Epithelial cell of prostate (primary cell): ENCODE measurements at regions not wholly inside any gene's neighbourhood (a gene's known extent, or its start where the extent isn't known, plus 50 kb on each side); places are given as distances from the start of the nearest gene placed in this dataset.
"Not testable (repeated sequence)": the region's sequence is repeated elsewhere in the genome, so short reads cannot be mapped to it uniquely, and the experiment has no call there.

ENCODE experiments used
- DNase-seq: peaks from one replicate; pipeline ENCODE4 v3.0.0-alpha.2; 2011; ENCODE audit warnings: low read depth, low spot score
- H3K27ac ChIP-seq: fragments of 450-650 bp; 2 replicates; pipeline ENCODE4 v1.5.1; 2017; ENCODE audit warnings: mild to moderate bottlenecking

DNA sequence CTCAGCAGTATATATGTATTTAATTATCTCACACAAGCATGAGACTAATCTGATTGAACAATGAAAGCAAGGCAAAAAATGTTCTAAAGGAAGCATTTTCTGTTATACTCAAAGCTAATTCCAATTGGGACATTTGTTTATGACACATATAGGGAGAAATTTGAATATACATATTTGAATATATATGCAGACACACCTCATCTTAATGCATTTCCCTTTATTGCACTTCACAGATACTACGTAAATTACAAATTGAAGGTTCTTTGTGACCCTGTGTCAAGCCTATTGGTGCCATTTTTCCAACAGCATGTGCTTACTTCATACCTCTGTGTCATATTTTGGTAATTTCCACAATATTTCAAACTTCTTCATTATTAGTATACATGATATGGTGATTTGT, 132.1 kb upstream of the STEAP1 start:
- DNase-seq: no peak

GRCh38 chr7:90025771-90026170, 128.5 kb upstream of the STEAP1 start:
- H3K27ac ChIP-seq: no peak overlapping the region

More for the DNA sequence above, 132.1 kb upstream of the STEAP1 start:
- H3K27ac ChIP-seq: no peak overlapping the region

DNA sequence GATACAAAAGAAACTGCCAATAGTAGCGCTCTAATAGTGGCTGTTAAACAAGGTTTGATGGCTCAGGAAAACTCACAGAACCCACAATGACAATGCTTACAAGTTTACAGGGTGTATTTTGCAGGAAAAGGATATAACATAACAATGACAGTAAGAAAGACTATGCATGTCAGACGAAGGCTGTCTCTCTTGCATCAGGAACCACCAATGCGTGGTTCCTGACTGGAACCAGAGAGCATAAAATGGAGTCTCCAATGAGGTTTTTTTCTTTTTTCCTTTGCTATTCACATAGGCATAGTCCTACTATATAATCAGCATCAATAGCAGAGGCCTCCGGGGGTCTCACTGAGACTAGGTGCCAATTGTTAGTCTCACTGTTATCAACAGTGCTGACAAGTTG, 120.4 kb upstream of the STEAP1 start:
- no peak for DNase-seq
- H3K27ac ChIP-seq: no peak overlapping the region

More at GRCh38 chr7:90025771-90026170, 128.5 kb upstream of the STEAP1 start:
- DNase-seq: no peak

DNA sequence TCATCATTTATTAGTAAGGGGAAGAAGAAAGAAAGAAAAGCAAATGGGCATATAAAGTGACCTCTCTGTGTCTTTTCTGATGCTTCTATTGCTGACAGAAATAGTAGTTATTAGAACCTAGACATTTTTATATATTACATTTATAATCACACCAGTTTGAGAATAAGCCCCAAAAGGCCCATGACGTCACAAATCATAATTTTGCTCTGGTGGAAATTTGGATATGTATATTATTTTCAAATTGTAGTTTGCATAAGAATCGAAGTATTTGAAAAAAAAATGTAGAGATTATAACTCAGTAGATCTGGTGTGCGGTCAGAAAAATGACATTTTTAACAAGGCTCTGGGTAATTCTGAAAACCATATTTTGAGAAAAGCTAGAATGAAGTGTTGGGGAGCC, 101.2 kb upstream of the STEAP1 start:
- H3K27ac ChIP-seq: no peak overlapping the region
- no peak for DNase-seq

GRCh38 chr7:90061077-90061476, 93.2 kb upstream of the STEAP1 start:
- no peak for DNase-seq
- no peak overlapping the region for H3K27ac ChIP-seq

GRCh38 chr7:90064370-90064769, 89.9 kb upstream of the STEAP1 start:
- H3K27ac ChIP-seq: no peak overlapping the region
- DNase-seq: no peak

DNA sequence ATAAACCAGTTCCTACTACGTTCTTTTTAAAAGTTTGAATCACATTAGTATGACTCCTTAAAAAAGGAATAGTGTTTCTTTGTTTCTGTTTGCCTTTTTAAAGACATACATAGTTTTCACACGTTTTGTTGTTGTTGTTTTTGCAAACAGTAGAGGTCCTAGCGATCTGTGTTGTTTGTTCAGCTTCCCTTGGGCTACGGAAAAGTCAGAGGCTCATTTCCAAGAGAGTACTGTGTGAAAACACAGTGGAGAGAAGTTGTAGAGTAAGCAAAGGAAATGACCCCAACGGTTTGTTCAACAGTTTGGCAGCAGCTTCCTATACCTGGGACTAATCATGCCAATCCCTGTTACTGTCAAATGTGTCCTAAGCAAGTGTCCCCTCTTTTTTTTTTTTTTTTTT, 87.1 kb upstream of the STEAP1 start:
- no peak for DNase-seq

DNA sequence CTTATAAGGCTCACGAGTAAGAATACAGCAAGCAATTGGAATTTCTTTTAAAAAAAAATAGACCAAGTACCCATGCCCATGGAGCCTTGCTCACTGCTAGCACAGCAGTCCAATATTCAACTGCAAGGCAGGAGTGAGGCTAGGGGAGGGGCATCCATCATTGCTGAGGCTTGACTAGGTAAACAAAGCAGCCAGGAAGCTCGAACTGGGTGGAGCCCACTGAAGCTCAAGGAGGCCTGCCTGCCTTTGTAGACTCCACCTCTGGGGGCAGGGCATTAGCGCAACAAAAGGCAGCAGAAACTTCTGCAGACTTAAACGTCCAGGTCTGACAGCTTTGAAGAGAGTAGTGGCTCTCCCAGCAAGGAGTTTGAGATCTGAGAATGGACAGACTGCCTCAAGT, 84.0 kb upstream of the STEAP1 start:
- not testable (repeated sequence) for H3K27ac ChIP-seq, DNase-seq

More for the DNA sequence above, 87.1 kb upstream of the STEAP1 start:
- no peak overlapping the region for H3K27ac ChIP-seq

GRCh38 chr7:90078921-90079320, 75.3 kb upstream of the STEAP1 start:
- H3K27ac ChIP-seq: no peak overlapping the region

GRCh38 chr7:90081621-90082020, 72.6 kb upstream of the STEAP1 start:
- DNase-seq: no peak
- no peak overlapping the region for H3K27ac ChIP-seq

More at GRCh38 chr7:90078921-90079320, 75.3 kb upstream of the STEAP1 start:
- no peak for DNase-seq

- no peak for DNase-seq
- H3K27ac ChIP-seq: no peak overlapping the region
Measured at GRCh38 chr7:90092506-90092905, 61.8 kb upstream of the STEAP1 start.

GRCh38 chr7:90094030-90094429, 60.2 kb upstream of the STEAP1 start:
- H3K27ac ChIP-seq: no peak overlapping the region
- DNase-seq: no peak
